GM06990 (cell line): ENCODE measurements at regions not wholly inside any gene's neighbourhood (a gene's known extent, or its start where the extent isn't known, plus 50 kb on each side); places are given as distances from the start of the nearest gene placed in this dataset.
"Not testable (repeated sequence)": the region's sequence is repeated elsewhere in the genome, so short reads cannot be mapped to it uniquely, and the experiment has no call there.

Source experiments
- DNase-seq: peaks from one replicate; pipeline ENCODE4 v3.0.0-alpha.2; 2011; ENCODE audit not compliant: insufficient read length; ENCODE audit errors: extremely low read depth
- H3K27me3 ChIP-seq: replicated peaks from 2 replicates; pipeline ENCODE4 v1.6.0; 2011; ENCODE audit warnings: low read length; ENCODE audit not compliant: control insufficient read depth, insufficient read depth
- H3K36me3 ChIP-seq: 2 replicates; pipeline ENCODE4 v1.5.1; 2011; ENCODE audit warnings: low read length; ENCODE audit not compliant: control insufficient read depth, insufficient read depth
- H3K4me3 ChIP-seq: replicated peaks from 2 replicates; pipeline ENCODE4 v1.5.1; 2011; ENCODE audit warnings: low read depth, mild to moderate bottlenecking, control low read depth, low read length
- CTCF ChIP-seq: IDR thresholded peaks from 2 replicates; pipeline ENCODE4 v1.5.1; 2011; ENCODE audit warnings: low read length, control low read depth, mild to moderate bottlenecking, inconsistent platforms; ENCODE audit not compliant: insufficient read depth, poor library complexity, severe bottlenecking

GRCh38 chr3:82567029-82567600 is 805.7 kb upstream of the GBE1 start:
- no peak overlapping the region for H3K4me3 ChIP-seq
- DNase-seq, result no peak
- no peak for TF ChIP-seq CTCF
- H3K36me3 ChIP-seq, result no peaks in the 10 kb centered on the region
- no peaks in the 10 kb centered on the region for H3K27me3 ChIP-seq

- no peak for TF ChIP-seq CTCF
- H3K36me3 ChIP-seq, result no peaks in the 10 kb centered on the region
Measured at GRCh38 chr3:82562896-82563295, 801.5 kb upstream of the GBE1 start.

GRCh38 chr3:82561784-82562183 is 800.3 kb upstream of the GBE1 start:
- no peak for TF ChIP-seq CTCF
- DNase-seq, result no peak
- Histone ChIP-seq H3K27me3 (no peaks in the 10 kb centered on the region), H3K36me3 (no peaks in the 10 kb centered on the region), H3K4me3 (no peak overlapping the region)

More at GRCh38 chr3:82562896-82563295, 801.5 kb upstream of the GBE1 start:
- no peaks in the 10 kb centered on the region for H3K27me3 ChIP-seq
- DNase-seq, result no peak
- no peak overlapping the region for H3K4me3 ChIP-seq

- Histone ChIP-seq H3K36me3 (no peaks in the 10 kb centered on the region), H3K4me3 (no peak overlapping the region), H3K27me3 (no peaks in the 10 kb centered on the region)
- DNase-seq, result no peak
- TF ChIP-seq CTCF, result no peak
Measured at GRCh38 chr3:82558081-82558480, 796.6 kb upstream of the GBE1 start.

- no peaks in the 10 kb centered on the region for H3K36me3 ChIP-seq
- no peak for TF ChIP-seq CTCF
- no peak for DNase-seq
- no peak overlapping the region for H3K4me3 ChIP-seq
- no peaks in the 10 kb centered on the region for H3K27me3 ChIP-seq
Measured at GRCh38 chr3:82556113-82556512, 794.7 kb upstream of the GBE1 start.

- not testable (repeated sequence) for DNase-seq, H3K4me3 ChIP-seq, H3K36me3 ChIP-seq, H3K27me3 ChIP-seq
Measured at GRCh38 chr3:82542556-82542955, 781.1 kb upstream of the GBE1 start.
